ENCODE measurements at regions not wholly inside any gene's neighbourhood (a gene's known extent, or its start where the extent isn't known, plus 50 kb on each side); places are given as distances from the start of the nearest gene placed in this dataset.

DNA sequence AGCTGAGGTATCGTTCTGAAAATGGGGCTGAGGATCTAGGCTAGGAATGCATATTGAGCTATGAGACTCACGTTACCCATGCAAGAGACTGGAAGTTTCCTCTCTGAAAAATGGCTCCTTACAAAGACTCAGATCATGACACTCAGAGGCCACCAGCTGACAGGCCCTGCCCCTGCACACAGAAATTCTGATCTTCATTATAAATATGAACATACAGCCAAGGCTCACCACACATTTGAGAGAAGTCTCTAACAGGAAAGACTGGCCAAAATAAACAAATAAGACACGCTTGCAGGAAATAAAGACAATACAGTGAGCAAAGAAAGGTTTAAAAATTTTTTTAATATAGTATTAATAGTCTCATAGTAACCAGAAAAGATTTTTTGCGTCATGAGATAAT lies 365.9 kb downstream of the NFIB start:
- POLR2A ChIA-PET, result no interaction called here
- 20% methylated on average over 4 of the region's 4 CpGs for WGBS (ENCODE audit: insufficient coverage, insufficient replicate concordance, low lambda C conversion rate, missing lambda C conversion rate)
- SMC1A ChIA-PET (ENCODE audit: uncharacterized antibody, unreplicated experiment), result no interaction called here
- H3K27me3 ChIP-seq (replicated peaks in 1 of 2; ENCODE audit: control insufficient read depth in 2 of 2, insufficient read depth in 2 of 2, low read length in 1 of 2), result no peaks in the 10 kb centered on the region
- no peak overlapping the region for H3K4me2 ChIP-seq (ENCODE audit: control insufficient read depth, insufficient read depth)
- no peak overlapping the region for H2AFZ ChIP-seq (ENCODE audit: control insufficient read depth, low read depth, low read length)
- RAD21 ChIA-PET (ENCODE audit: unreplicated experiment), result interaction anchor here (0.7 kb wide), 1 partner anchor 390 kb away, joined by 3 read pairs; no protein-coding TSS in a partner anchor
- H3K36me3 ChIP-seq (ENCODE audit: control insufficient read depth in 2 of 2, insufficient read depth in 2 of 2, low read length in 1 of 2), result no peaks in the 10 kb centered on the region
- H3K9me3 ChIP-seq (replicated peaks; ENCODE audit: control insufficient read depth, insufficient read depth, low read length), result no peaks in the 10 kb centered on the region
- no peak overlapping the region for H3K4me3 ChIP-seq
- BruUV-seq (replicated peaks), result no TSS peak
- no peaks in the 10 kb centered on the region for H4K20me1 ChIP-seq (ENCODE audit: control insufficient read depth, insufficient read depth)
- no peak overlapping the region for H3K9ac ChIP-seq (ENCODE audit: control insufficient read depth, insufficient read depth, low read length)
- intact Hi-C loops (cut with micrococcal nuclease; ENCODE audit: unreplicated experiment) (no loop called here), in situ Hi-C loops (cut with MboI) (no loop called here)
- H3K27ac ChIP-seq (ENCODE audit: control insufficient read depth, insufficient read depth), result no peak overlapping the region
- CTCF ChIA-PET, result no interaction called here
- no peaks in the 10 kb centered on the region for H3K4me1 ChIP-seq (ENCODE audit: control insufficient read depth, insufficient read depth, low read length)
- no peak for ATAC-seq
- H3K79me2 ChIP-seq (ENCODE audit: control insufficient read depth, insufficient read depth, low read length), result no peaks in the 10 kb centered on the region
- FAIRE-seq, result no peak
- TF ChIP-seq SREBF1 (IDR thresholded peaks at IDR 0.05; ENCODE audit: low read length), result no peak
- TF ChIP-seq NR2F1 (conservative IDR thresholded peaks at IDR 0.05), result no peak
- TF ChIP-seq RFX5 (IDR thresholded peaks at IDR 0.05; ENCODE audit: low read depth, low read length), result no peak
- no peak for TF ChIP-seq ZNF687 (IDR thresholded peaks at IDR 0.05)
- no peak for TF ChIP-seq EZH2 (IDR thresholded peaks at IDR 0.05; ENCODE audit: borderline replicate concordance, control insufficient read depth, low read depth, low read length)
- TF ChIP-seq SMC3 (IDR thresholded peaks at IDR 0.05; ENCODE audit: borderline replicate concordance, low read length), result no peak
- TF ChIP-seq TAF1 (IDR thresholded peaks at IDR 0.05; ENCODE audit: borderline replicate concordance, low read depth, low read length), result no peak
- TF ChIP-seq MTA3 (IDR thresholded peaks at IDR 0.05; ENCODE audit: borderline replicate concordance, low read length), result no peak
- TF ChIP-seq MLLT1 (IDR thresholded peaks at IDR 0.05), result no peak
- TF ChIP-seq POU2F2 (IDR thresholded peaks at IDR 0.05; ENCODE audit: borderline replicate concordance, low read depth, low read length), result no peak
- TF ChIP-seq CBFB (IDR thresholded peaks at IDR 0.05; ENCODE audit: low read depth), result no peak
- DNase-seq (ENCODE audit: low read depth, low spot score), result no peak
